ENCODE measurements at regions not wholly inside any gene's neighbourhood (a gene's known extent, or its start where the extent isn't known, plus 50 kb on each side); places are given as distances from the start of the nearest gene placed in this dataset.

- H2AK9ac ChIP-seq (replicated peaks; ENCODE audit: low read depth, low read length, poor library complexity): no peak overlapping the region
- no peaks in the 10 kb centered on the region for H3K4me1 ChIP-seq (ENCODE audit: control insufficient read depth, insufficient read depth, low read length)
- in situ Hi-C loops (cut with MboI; ENCODE audit: low sequenced_read_pairs): no loop called here
- POLR2A ChIA-PET (ENCODE audit: unreplicated experiment): no interaction called here
- no peaks in the 10 kb centered on the region for H3K27me3 ChIP-seq (ENCODE audit: control insufficient read depth, insufficient read depth, low read length)
- H3K18ac ChIP-seq (ENCODE audit: low read depth, low read length): no peak overlapping the region
- DNase-seq: no peak
- no peak overlapping the region for H4K91ac ChIP-seq (ENCODE audit: insufficient read depth, low read depth, low read length)
- CTCF ChIA-PET: no interaction called here
- H3K56ac ChIP-seq (ENCODE audit: extremely low read depth, insufficient read depth, low read length): no peak overlapping the region
- H2AFZ ChIP-seq (replicated peaks; ENCODE audit: low read length, poor library complexity): no peak overlapping the region
- no peaks in the 10 kb centered on the region for H3K79me1 ChIP-seq (ENCODE audit: low read depth in 1 of 2, low read length in 2 of 2)
- no TSS peak for BruUV-seq (replicated peaks)
- H2BK5ac ChIP-seq (ENCODE audit: low read depth, low read length, poor library complexity, severe bottlenecking): no peak overlapping the region
- H4K5ac ChIP-seq (ENCODE audit: low read depth, low read length): no peak overlapping the region
- H3K9me1 ChIP-seq (ENCODE audit: insufficient read depth, low read length): no peaks in the 10 kb centered on the region
- 72% methylated on average over 14 of the region's 19 CpGs; no CpG with 5 or more reads in 1 of the 2 experiments for WGBS, 2 experiments (ENCODE audit: extremely low coverage in 2 of 2, insufficient read length in 1 of 2)
- peaks cover 49% of the 10 kb centered on the region for H3K9me3 ChIP-seq (ENCODE audit: control insufficient read depth, insufficient read depth, low read length)
- no peak overlapping the region for H3K4me3 ChIP-seq (ENCODE audit: insufficient read depth, low read depth, low read length)
- H3K14ac ChIP-seq (replicated peaks; ENCODE audit: low read depth, low read length): no peak overlapping the region
- H3K4me2 ChIP-seq (ENCODE audit: low read depth, low read length): no peak overlapping the region
- intact Hi-C loops (cut with micrococcal nuclease): no loop called here
- ATAC-seq (ENCODE audit: low read depth): no peak
- H4K8ac ChIP-seq (ENCODE audit: low read depth in 2 of 2, low read length in 2 of 2): no peak overlapping the region
- no peak overlapping the region for H3K4ac ChIP-seq (ENCODE audit: low read depth, low read length)
- no peaks in the 10 kb centered on the region for H4K20me1 ChIP-seq (ENCODE audit: insufficient read depth, low read length)
- no peak overlapping the region for H3K9ac ChIP-seq (ENCODE audit: low read depth, low read length)
- TF ChIP-seq CTCF (conservative IDR thresholded peaks at IDR 0.05; ENCODE audit: low read depth, low read length) (no peak), USF2 (IDR thresholded peaks at IDR 0.05; ENCODE audit: low read depth, low read length) (no peak), CHD1 (IDR thresholded peaks at IDR 0.05; ENCODE audit: low read depth, low read length) (no peak), MAZ (IDR thresholded peaks at IDR 0.05; ENCODE audit: borderline replicate concordance, low read depth, low read length) (no peak), RFX5 (IDR thresholded peaks at IDR 0.05; ENCODE audit: low read depth, low read length) (no peak), POLR2A (IDR thresholded peaks at IDR 0.05; ENCODE audit: low read depth, low read length) (no peak), FOS (IDR thresholded peaks at IDR 0.05; ENCODE audit: low read depth, low read length) (no peak), CEBPB (IDR thresholded peaks at IDR 0.05; ENCODE audit: low read depth, low read length) (no peak), BHLHE40 (IDR thresholded peaks at IDR 0.05; ENCODE audit: low read depth, low read length) (no peak), ELK1 (IDR thresholded peaks at IDR 0.05; ENCODE audit: borderline replicate concordance, low read depth, low read length) (no peak)
- no peak overlapping the region for H3K27ac ChIP-seq (ENCODE audit: insufficient read depth, low read length)
- H2AK5ac ChIP-seq (ENCODE audit: low read depth, low read length): no peak overlapping the region
- no peak overlapping the region for H3K23ac ChIP-seq (ENCODE audit: low read depth, low read length)
- no peaks in the 10 kb centered on the region for H3K36me3 ChIP-seq (ENCODE audit: control insufficient read depth, insufficient read depth, low read length)
- no peak overlapping the region for H2BK120ac ChIP-seq (ENCODE audit: low read depth, low read length)
- H2BK20ac ChIP-seq (ENCODE audit: low read depth, low read length): no peak overlapping the region
- no peak overlapping the region for H2BK15ac ChIP-seq (ENCODE audit: low read depth, low read length)
- dilution Hi-C loops (cut with HindIII; ENCODE audit: low sequenced_read_pairs, unreplicated experiment): no loop called here
Observed at GRCh38 chr9:135267191-135267809, 179.8 kb downstream of the OLFM1 start.

All from IMR-90 (cell line).